NCI-H82 (cell line): ENCODE measurements at regions not wholly inside any gene's neighbourhood (a gene's known extent, or its start where the extent isn't known, plus 50 kb on each side); places are given as distances from the start of the nearest gene placed in this dataset.

Experiments
- DNase-seq: peaks from one replicate; lab custom pipeline; 2025; lab: John Stamatoyannopoulos, UW

- DNase-seq, result no peak
These were observed 367.9 kb downstream of the FAM133A start for GRCh38 chrX:94041881-94042280.

GRCh38 chrX:94045724-94046123, 371.7 kb downstream of the FAM133A start:
- no peak for DNase-seq

- DNase-seq, result no peak
These were observed 377.9 kb downstream of the FAM133A start for GRCh38 chrX:94051926-94052325.

GRCh38 chrX:94053575-94053974, 379.6 kb downstream of the FAM133A start:
- no peak for DNase-seq

- peak; percentile 1 for DNase-seq
These were observed 383.4 kb downstream of the FAM133A start for GRCh38 chrX:94057385-94057784.

GRCh38 chrX:94058728-94059382, 384.8 kb downstream of the FAM133A start:
- DNase-seq, result peak; percentile 46

GRCh38 chrX:94065091-94065490, 391.1 kb downstream of the FAM133A start:
- DNase-seq, result no peak

- DNase-seq, result no peak
These were observed 415.1 kb downstream of the FAM133A start for GRCh38 chrX:94089149-94089548.

GRCh38 chrX:94097868-94098267, 423.9 kb downstream of the FAM133A start:
- DNase-seq, result no peak

- no peak for DNase-seq
These were observed 434.0 kb downstream of the FAM133A start for GRCh38 chrX:94107981-94108380.

- DNase-seq, result no peak
These were observed 440.4 kb downstream of the FAM133A start for GRCh38 chrX:94114362-94114761.

GRCh38 chrX:94121799-94122198, 447.8 kb downstream of the FAM133A start:
- no peak for DNase-seq

GRCh38 chrX:94123062-94123461, 449.1 kb downstream of the FAM133A start:
- no peak for DNase-seq

- DNase-seq, result no peak
These were observed 489.0 kb downstream of the FAM133A start for GRCh38 chrX:94162971-94163370.

- no peak for DNase-seq
These were observed 504.3 kb downstream of the FAM133A start for GRCh38 chrX:94178145-94178788.

- peak; percentile 8 for DNase-seq
These were observed 530.5 kb downstream of the FAM133A start for GRCh38 chrX:94204524-94204923.

GRCh38 chrX:94216738-94217137, 542.7 kb downstream of the FAM133A start:
- DNase-seq, result no peak

GRCh38 chrX:94252211-94252610, 578.2 kb downstream of the FAM133A start:
- DNase-seq, result no peak

- no peak for DNase-seq
These were observed 582.4 kb downstream of the FAM133A start for GRCh38 chrX:94256396-94256795.

GRCh38 chrX:94265323-94265722, 591.3 kb downstream of the FAM133A start:
- DNase-seq, result no peak

- DNase-seq, result peak; percentile 1
These were observed 614.3 kb downstream of the FAM133A start for GRCh38 chrX:94288325-94288724.

GRCh38 chrX:94288972-94289371, 615.0 kb downstream of the FAM133A start:
- DNase-seq, result no peak

GRCh38 chrX:94302446-94302845, 628.4 kb downstream of the FAM133A start:
- no peak for DNase-seq

- no peak for DNase-seq
These were observed 655.2 kb downstream of the FAM133A start for GRCh38 chrX:94329182-94329581.
